ENCODE measurements at regions not wholly inside any gene's neighbourhood (a gene's known extent, or its start where the extent isn't known, plus 50 kb on each side); places are given as distances from the start of the nearest gene placed in this dataset.

- DNase-seq, result peak in 8 of 51 donors; percentile 17 to 63 (median 30)
Measured at GRCh38 chr11:45089251-45089650, 57.2 kb upstream of the PRDM11 start.

DNA sequence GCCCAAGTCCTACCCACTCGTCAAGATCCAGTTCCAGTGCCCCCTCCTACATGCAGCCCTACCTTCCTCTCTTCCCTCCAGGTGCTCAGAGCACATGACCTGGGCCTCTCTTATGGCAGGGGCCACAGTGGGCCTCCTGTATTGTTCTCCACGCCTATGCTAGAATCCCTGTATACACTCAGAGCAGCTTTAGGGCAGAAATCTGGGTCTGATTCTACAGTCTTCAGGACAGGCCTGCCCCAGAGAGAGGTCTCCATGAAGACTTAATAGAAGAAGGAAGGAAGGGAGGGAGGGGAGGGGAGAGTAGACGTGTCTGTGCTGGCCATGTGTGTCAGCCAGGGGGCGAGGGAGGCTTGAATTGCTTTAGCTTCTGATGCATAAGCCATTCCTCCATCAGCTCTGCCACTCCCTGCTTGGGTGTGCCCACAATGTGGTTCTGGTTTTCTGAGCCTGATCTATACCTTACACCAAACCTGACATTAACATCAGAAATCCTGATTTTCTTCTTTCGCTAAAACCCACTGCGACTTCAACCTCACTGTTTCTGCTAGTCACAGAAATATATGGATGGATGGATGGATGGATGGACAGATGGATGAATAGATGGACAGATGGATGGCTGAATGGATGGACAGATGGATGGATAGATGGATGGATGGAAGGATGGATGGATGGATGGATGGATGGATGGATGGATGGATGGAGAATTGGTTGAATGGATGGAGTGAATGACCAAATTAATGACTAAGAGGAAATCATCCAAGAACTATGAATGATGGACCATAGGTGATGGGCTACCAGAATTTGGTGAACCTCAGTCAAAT is 56.6 kb upstream of the PRDM11 start:
- no peak for DNase-seq

- DNase-seq, result no peak
Measured at GRCh38 chr11:45090607-45091006, 55.8 kb upstream of the PRDM11 start.

DNA sequence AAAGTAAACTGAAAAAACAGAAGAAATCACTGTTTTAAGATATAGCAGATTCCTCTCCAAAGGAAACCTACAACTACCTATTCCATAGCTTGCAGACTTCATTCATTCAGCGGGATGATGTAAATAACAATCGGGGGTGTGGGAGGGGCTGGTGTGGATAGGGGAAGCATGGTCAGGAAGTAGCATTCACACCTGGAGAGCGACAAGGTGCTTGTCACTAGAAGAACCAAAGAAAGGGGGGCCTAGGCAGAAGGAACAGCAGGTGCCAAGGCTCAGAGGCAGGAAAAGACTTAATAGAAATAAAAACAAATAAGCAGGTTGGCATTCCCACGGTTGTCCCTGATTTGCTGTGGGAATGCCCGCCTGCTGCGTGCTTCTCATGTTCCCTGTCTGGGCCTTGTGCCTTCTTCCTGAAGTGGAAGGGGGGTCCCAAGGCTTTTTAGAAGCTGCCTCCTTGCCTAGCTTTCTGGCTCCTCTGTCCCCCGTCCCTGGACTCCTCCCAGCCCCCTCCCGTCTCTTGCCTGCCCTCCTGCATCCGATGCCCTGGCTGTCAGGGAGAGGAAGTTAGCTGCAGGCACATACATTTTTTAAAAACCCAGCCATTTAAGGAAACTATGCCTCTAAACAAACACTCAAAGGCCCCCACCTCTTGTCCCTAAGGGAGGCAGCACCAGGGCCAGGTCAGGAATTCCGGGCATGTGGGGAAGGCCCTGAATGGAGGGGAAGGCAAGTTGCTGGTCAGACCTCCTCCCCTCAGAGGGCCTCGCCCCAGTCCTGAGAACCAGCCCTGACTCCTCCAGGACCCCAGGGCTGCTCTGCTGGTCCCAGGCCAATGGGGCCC is 54.7 kb upstream of the PRDM11 start:
- DNase-seq, result no peak

DNA sequence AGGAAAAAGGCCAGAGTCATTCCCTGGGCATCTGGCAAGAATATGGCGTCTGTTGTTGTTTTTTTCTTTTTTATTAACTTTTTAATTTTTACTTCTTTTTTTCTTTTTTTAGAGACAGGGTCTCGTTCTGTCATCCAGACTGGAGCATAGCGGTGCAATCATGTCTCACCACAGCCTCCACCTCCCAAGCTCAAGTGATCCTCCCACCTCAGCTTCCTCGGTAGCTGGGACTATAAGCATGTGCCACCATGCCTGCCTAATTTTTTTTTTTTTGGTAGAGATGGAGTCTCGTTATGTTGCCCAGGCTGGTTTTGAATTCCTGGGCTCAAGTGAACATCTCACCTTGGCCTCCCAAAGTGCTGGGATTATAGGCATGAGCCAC is 54.0 kb upstream of the PRDM11 start:
- DNase-seq, result no peak

- no peak for DNase-seq
Measured at GRCh38 chr11:45092901-45093760, 53.3 kb upstream of the PRDM11 start.

DNA sequence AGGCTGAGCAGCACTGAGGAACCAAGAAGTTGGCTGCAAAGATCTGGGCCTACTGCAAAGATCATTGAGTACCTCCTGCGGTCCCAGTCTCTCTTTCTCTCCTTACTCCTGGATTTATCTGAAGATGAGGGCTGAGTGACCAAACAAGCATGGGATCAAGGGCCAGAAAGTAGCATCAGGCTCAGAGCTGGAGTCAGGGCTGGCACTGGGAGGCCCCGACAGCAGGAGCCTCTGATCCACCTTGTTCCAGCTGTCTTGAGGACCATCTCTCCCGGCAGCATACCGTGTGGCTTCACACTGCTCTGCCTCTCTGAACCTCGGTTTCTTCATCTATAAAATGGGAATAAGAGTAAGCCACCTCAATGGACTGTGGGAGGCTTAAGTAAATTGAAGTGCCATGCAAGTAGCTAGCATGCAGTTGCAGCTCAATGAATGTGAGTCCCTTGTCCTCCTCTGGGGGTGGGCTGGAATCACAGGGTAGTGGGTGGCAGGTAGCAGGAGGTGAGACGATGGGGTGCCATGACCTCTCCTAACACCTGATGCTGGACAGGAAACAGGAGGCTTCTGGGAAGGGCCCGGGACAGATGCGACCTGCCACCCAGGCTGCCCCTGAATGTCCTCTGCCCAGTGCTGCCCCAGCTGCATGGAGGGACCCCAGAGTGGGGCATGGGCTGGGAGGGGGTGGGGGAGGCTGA is 52.5 kb upstream of the PRDM11 start:
- no peak for DNase-seq

DNA sequence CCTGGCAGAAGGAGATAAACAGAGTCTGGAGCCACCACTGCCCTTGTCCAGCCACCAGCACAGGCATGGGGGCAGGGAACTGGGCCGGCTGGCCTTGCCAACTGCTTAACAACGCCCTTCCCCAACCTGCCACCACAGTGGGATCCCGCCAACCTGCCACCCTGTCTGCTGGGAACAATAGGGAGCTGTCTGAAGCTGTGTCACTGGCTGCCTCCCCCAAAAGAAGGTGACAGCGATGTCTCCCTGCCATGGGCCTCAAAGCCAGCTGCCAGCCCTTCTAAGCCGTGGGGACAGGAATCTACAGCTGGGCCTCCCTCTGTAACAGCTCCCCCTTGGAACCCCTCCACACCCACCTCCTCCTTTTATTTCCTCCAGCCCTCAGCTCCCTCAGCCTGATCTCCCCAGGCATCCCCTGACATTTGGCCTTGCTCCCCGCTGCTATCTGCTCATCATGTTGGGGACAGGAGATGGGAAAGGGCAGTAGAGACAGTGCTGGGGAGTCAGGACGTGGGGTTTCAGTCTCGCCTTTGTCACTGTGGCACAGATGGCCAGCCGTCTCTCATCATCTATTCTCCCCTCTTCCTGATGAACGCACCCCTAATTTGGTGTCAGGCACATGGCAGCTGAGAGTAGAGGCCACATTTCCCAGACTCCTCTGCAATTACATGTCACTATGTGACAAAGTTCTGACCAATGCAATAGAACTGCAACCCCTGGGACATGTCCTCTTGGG is 51.3 kb upstream of the PRDM11 start:
- DNase-seq, result no peak

DNA sequence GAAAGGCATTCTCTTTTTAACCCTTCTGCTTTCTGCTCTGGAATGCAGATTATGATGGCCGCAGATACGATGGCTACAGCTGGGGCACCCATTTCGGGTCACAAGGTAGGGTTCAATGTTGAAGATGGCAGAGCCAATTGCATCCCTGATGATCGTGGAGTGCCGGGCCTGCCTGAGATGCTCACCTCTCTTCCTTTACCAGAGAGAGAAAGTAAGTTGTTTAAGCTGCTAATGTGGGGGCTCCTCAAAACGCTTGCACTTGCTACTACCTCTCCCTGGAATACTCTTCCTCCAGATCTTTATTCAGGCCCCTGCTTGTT is 50.8 kb upstream of the PRDM11 start:
- DNase-seq, result no peak

DNA sequence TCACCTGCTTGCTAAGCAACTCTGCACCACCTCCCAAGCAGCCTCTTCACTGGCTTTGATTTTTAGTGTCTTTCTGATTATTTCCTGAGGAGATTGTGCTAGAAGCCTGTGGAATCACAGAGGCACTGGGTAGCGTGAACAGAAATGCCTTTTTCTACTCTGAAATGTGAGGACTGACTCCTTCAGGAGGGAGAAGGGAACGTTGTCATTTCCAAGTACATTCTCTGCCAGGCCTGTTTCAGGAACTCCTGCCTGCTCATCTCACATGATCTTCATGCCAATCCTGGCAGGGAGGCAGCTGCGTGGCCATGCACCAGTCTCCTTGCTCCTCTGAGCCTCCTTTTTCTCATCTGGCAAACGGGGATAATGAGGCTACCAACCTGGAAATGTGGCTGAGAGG is 49.8 kb upstream of the PRDM11 start:
- no peak for DNase-seq
